ENCODE measurements at regions not wholly inside any gene's neighbourhood (a gene's known extent, or its start where the extent isn't known, plus 50 kb on each side); places are given as distances from the start of the nearest gene placed in this dataset.
A peak's percentile ranks its signal among the peaks of the same experiment; 100 is the strongest.

GRCh38 chr5:146394486-146394885, 52.6 kb upstream of the TCERG1 start:
- CTCF ChIA-PET: interaction anchor here (0.6 to 1.6 kb wide), 5 partner anchors 23 to 1335 kb away, joined by 3 to 9 read pairs (median 4); no protein-coding TSS in a partner anchor

GRCh38 chr5:146395193-146395592, 51.9 kb upstream of the TCERG1 start:
- H3K27ac Mint-ChIP-seq (ENCODE audit: low read depth, unreplicated experiment): no peak overlapping the region
- H3K36me3 Mint-ChIP-seq (ENCODE audit: insufficient read depth, unreplicated experiment): no peaks in the 10 kb centered on the region
- no peak overlapping the region for H3K4me3 Mint-ChIP-seq (ENCODE audit: unreplicated experiment)
- intact Hi-C loops (cut with micrococcal nuclease): no loop called here
- CTCF ChIA-PET: interaction anchor here (0.6 to 1.0 kb wide), 5 partner anchors 20 to 1927 kb away, joined by 3 to 4 read pairs (median 3); no protein-coding TSS in a partner anchor
- no peaks in the 10 kb centered on the region for H3K9me3 Mint-ChIP-seq (ENCODE audit: unreplicated experiment)
- peak; percentile 14 for DNase-seq (ENCODE audit: unreplicated experiment)
- peaks cover 61% of the 10 kb centered on the region for H3K27me3 Mint-ChIP-seq (ENCODE audit: insufficient read depth, unreplicated experiment)
- H3K4me1 Mint-ChIP-seq (ENCODE audit: insufficient read depth, unreplicated experiment): peaks cover 4% of the 10 kb centered on the region
- no peak for TF ChIP-seq CTCF (IDR thresholded peaks at IDR 0.05; ENCODE audit: unreplicated experiment)
- POLR2A ChIA-PET: interaction anchor here (0.6 kb wide), 1 partner anchor 23 kb away, joined by 3 read pairs; no protein-coding TSS in a partner anchor
- BruUV-seq (replicated peaks): no TSS peak

More at GRCh38 chr5:146394486-146394885, 52.6 kb upstream of the TCERG1 start:
- Mint-ChIP-seq H3K4me3 (ENCODE audit: unreplicated experiment) (no peak overlapping the region), H3K27ac (ENCODE audit: low read depth, unreplicated experiment) (no peak overlapping the region), H3K9me3 (ENCODE audit: unreplicated experiment) (no peaks in the 10 kb centered on the region), H3K27me3 (ENCODE audit: insufficient read depth, unreplicated experiment) (peaks cover 54% of the 10 kb centered on the region), H3K4me1 (ENCODE audit: insufficient read depth, unreplicated experiment) (peaks cover 4% of the 10 kb centered on the region), H3K36me3 (ENCODE audit: insufficient read depth, unreplicated experiment) (no peaks in the 10 kb centered on the region)
- POLR2A ChIA-PET: no interaction called here
- DNase-seq (ENCODE audit: unreplicated experiment): peak; percentile 32
- intact Hi-C loops (cut with micrococcal nuclease): no loop called here
- BruUV-seq (replicated peaks): no TSS peak
- TF ChIP-seq CTCF (IDR thresholded peaks at IDR 0.05; ENCODE audit: unreplicated experiment): no peak
